ENCODE measurements at regions not wholly inside any gene's neighbourhood (a gene's known extent, or its start where the extent isn't known, plus 50 kb on each side); places are given as distances from the start of the nearest gene placed in this dataset.

DNA sequence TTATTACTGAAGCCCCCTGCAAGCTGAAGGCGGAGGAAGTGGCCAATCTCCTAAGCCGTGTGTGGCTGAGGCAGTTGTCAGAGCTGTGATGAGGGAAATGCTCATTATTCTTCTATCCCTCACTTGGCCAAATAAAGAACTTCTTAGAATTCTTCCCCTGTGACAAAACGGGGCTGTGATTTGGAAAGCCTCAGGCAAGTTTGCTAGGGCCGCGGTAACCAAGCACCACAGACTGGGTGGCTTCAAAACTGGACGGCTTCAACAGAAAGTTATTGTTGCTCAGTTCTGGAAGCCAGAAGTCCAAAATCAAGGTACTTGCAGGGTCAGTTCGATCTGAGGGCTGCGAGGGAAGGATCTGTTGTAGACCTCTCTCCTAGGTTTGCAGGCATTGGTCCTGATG, 72.3 kb upstream of the STEAP1B start:
- POLR2A ChIA-PET (ENCODE audit: partially characterized antibody), result interaction anchor here (1.2 kb wide), 1 partner anchor 9 kb away, joined by 4 read pairs; no protein-coding TSS in a partner anchor
- Histone ChIP-seq H3K23me2 (ENCODE audit: low read depth, low read length) (no peaks in the 10 kb centered on the region), H2BK5ac (ENCODE audit: low read depth, low read length) (no peak overlapping the region), H2AK5ac (ENCODE audit: low read depth, low read length) (no peak overlapping the region), H3K9me3 (ENCODE audit: insufficient read depth in 2 of 2, low read depth in 1 of 2, low read length in 1 of 2) (no peaks in the 10 kb centered on the region), H3K18ac (ENCODE audit: extremely low read depth, low read length) (no peak overlapping the region), H3K9ac (replicated peaks in 1 of 4; ENCODE audit: extremely low read depth in 1 of 4, low read depth in 3 of 4, low read length in 3 of 4) (no peak overlapping the region), H2BK12ac (ENCODE audit: low read depth, low read length) (no peak overlapping the region), H3K23ac (ENCODE audit: insufficient read length) (no peak overlapping the region), H3K4me1 (replicated peaks in 1 of 4; ENCODE audit: control insufficient read depth in 3 of 4, insufficient read depth in 4 of 4, low read length in 3 of 4) (no peaks in the 10 kb centered on the region), H4K5ac (ENCODE audit: insufficient read length, low read depth, low read length) (no peak overlapping the region), H3K27ac (ENCODE audit: low read depth, low read length) (no peak overlapping the region), H3K4ac (replicated peaks; ENCODE audit: insufficient read length, low read depth, low read length) (no peak overlapping the region), H3K56ac (replicated peaks; ENCODE audit: insufficient read length, low read depth, low read length) (no peak overlapping the region), H3K36me3 (ENCODE audit: control insufficient read depth in 2 of 4, insufficient read depth in 4 of 4, low read length in 3 of 4) (no peaks in the 10 kb centered on the region), H4K91ac (replicated peaks; ENCODE audit: insufficient read length, low read length) (no peak overlapping the region), H4K8ac (ENCODE audit: extremely low read depth, insufficient read depth, low read length) (no peak overlapping the region), H3K14ac (ENCODE audit: insufficient read length) (no peak overlapping the region), H3K4me2 (ENCODE audit: insufficient read depth in 1 of 2, low read depth in 2 of 2, low read length in 2 of 2) (no peak overlapping the region), H2BK20ac (ENCODE audit: low read length) (no peak overlapping the region), H3K27me3 (replicated peaks in 1 of 4; ENCODE audit: control insufficient read depth in 3 of 4, extremely low read depth in 1 of 4, insufficient read depth in 3 of 4, low read length in 3 of 4) (no peaks in the 10 kb centered on the region), H4K20me1 (replicated peaks in 1 of 2; ENCODE audit: control insufficient read depth in 1 of 2, insufficient read depth in 2 of 2, low read length in 2 of 2) (no peaks in the 10 kb centered on the region), H3K79me1 (ENCODE audit: low read depth, low read length) (no peaks in the 10 kb centered on the region), H3K79me2 (ENCODE audit: control insufficient read depth in 1 of 2, insufficient read depth in 2 of 2, low read length in 2 of 2) (no peaks in the 10 kb centered on the region), H2BK120ac (replicated peaks; ENCODE audit: low read depth, low read length) (no peak overlapping the region), H3K4me3 (ENCODE audit: extremely low read depth in 1 of 4, insufficient read depth in 2 of 4, low read depth in 3 of 4, low read length in 4 of 4) (no peak overlapping the region), H2BK15ac (ENCODE audit: low read length) (no peak overlapping the region), H2AFZ (ENCODE audit: low read length) (no peak overlapping the region)
- DNase-seq (ENCODE audit: low read depth in 1 of 2, low spot score in 2 of 2) (no peak), FAIRE-seq (no peak)
- CTCF ChIA-PET (ENCODE audit: partially characterized antibody), result interaction anchor here (1.0 to 9.4 kb wide), 4 partner anchors 11 to 483 kb away, joined by 3 to 54 read pairs (median 6); partner anchors contain the start of gene IL6
- 82% methylated on average over 8 of the region's 8 CpGs; no CpG with 5 or more reads in 1 of the 2 experiments for WGBS, 2 experiments (ENCODE audit: extremely low coverage in 1 of 2, insufficient coverage in 1 of 2, insufficient read length in 1 of 2, insufficient replicate concordance in 2 of 2, low coverage in 1 of 2, low lambda C conversion rate in 2 of 2, missing lambda C conversion rate in 1 of 2)
- no peak for TF ChIP-seq RXRA (IDR thresholded peaks at IDR 0.05; ENCODE audit: insufficient read depth, low read depth, low read length)
- no peak for TF ChIP-seq CTCF (IDR thresholded peaks at IDR 0.05; ENCODE audit: control extremely low read depth in 1 of 3, insufficient read depth in 1 of 3, low read depth in 1 of 3, low read length in 3 of 3)
- no peak for TF ChIP-seq GABPA (IDR thresholded peaks at IDR 0.05; ENCODE audit: borderline replicate concordance, insufficient read depth, low read length)
- no peak for TF ChIP-seq ZNF274 (IDR thresholded peaks at IDR 0.05; ENCODE audit: borderline replicate concordance, extremely low read depth, low read length)
